HG02759 (cell line): ENCODE measurements at regions not wholly inside any gene's neighbourhood (a gene's known extent, or its start where the extent isn't known, plus 50 kb on each side); places are given as distances from the start of the nearest gene placed in this dataset.

Experiments
- ATAC-seq: cut with Tn5 transposase; IDR thresholded peaks from one replicate; pipeline ENCODE4 v1.9.1; 2021; ENCODE audit warnings: mild to moderate bottlenecking, moderate library complexity; ENCODE audit not compliant: unreplicated experiment

GRCh38 chr13:54841682-54842081 is 1813.1 kb downstream of the OLFM4 start:
- ATAC-seq: no peak

GRCh38 chr13:54845351-54845965 is 1816.8 kb downstream of the OLFM4 start:
- ATAC-seq: no peak

GRCh38 chr13:54852831-54853230 is 1824.2 kb downstream of the OLFM4 start:
- ATAC-seq: no peak

GRCh38 chr13:54859827-54860226 is 1831.2 kb downstream of the OLFM4 start:
- no peak for ATAC-seq

GRCh38 chr13:54875111-54875510 is 1846.5 kb downstream of the OLFM4 start:
- ATAC-seq: no peak

GRCh38 chr13:54879036-54879435 is 1850.4 kb downstream of the OLFM4 start:
- no peak for ATAC-seq

- ATAC-seq: no peak
These were observed 1856.1 kb downstream of the OLFM4 start for GRCh38 chr13:54884682-54885081.

- no peak for ATAC-seq
These were observed 1862.4 kb downstream of the OLFM4 start for GRCh38 chr13:54890976-54891375.

GRCh38 chr13:54901316-54901715 is 1872.7 kb downstream of the OLFM4 start:
- no peak for ATAC-seq

- ATAC-seq: no peak
These were observed 1883.8 kb downstream of the OLFM4 start for GRCh38 chr13:54912367-54912766.

GRCh38 chr13:54913668-54914067 is 1885.1 kb downstream of the OLFM4 start:
- no peak for ATAC-seq

GRCh38 chr13:54927538-54927937 is 1898.9 kb downstream of the OLFM4 start:
- no peak for ATAC-seq

- no peak for ATAC-seq
These were observed 1899.5 kb downstream of the OLFM4 start for GRCh38 chr13:54928071-54928470.

GRCh38 chr13:54934121-54934520 is 1905.5 kb downstream of the OLFM4 start:
- ATAC-seq: no peak

GRCh38 chr13:54945973-54946372 is 1917.4 kb downstream of the OLFM4 start:
- ATAC-seq: no peak

GRCh38 chr13:54949735-54950134 is 1921.1 kb downstream of the OLFM4 start:
- no peak for ATAC-seq

GRCh38 chr13:54950546-54950945 is 1921.9 kb downstream of the OLFM4 start:
- no peak for ATAC-seq

- no peak for ATAC-seq
These were observed 1925.2 kb downstream of the OLFM4 start for GRCh38 chr13:54953786-54954185.

- no peak for ATAC-seq
These were observed 1930.2 kb downstream of the OLFM4 start for GRCh38 chr13:54958781-54959180.

- no peak for ATAC-seq
These were observed 1937.3 kb downstream of the OLFM4 start for GRCh38 chr13:54965881-54966280.

GRCh38 chr13:54972838-54973237 is 1944.2 kb downstream of the OLFM4 start:
- no peak for ATAC-seq

- ATAC-seq: no peak
These were observed 1947.1 kb downstream of the OLFM4 start for GRCh38 chr13:54975676-54976075.

GRCh38 chr13:54980651-54981050 is 1952.0 kb downstream of the OLFM4 start:
- ATAC-seq: no peak
